NCI-H2196 (cell line): ENCODE measurements at regions not wholly inside any gene's neighbourhood (a gene's known extent, or its start where the extent isn't known, plus 50 kb on each side); places are given as distances from the start of the nearest gene placed in this dataset.

Source experiments
- DNase-seq: peaks from one replicate; lab custom pipeline; 2025; ENCODE audit not compliant: unreplicated experiment; lab: John Stamatoyannopoulos, UW

GRCh38 chr15:93146601-93147000 lies 57.6 kb upstream of the RGMA start:
- DNase-seq: no peak

DNA sequence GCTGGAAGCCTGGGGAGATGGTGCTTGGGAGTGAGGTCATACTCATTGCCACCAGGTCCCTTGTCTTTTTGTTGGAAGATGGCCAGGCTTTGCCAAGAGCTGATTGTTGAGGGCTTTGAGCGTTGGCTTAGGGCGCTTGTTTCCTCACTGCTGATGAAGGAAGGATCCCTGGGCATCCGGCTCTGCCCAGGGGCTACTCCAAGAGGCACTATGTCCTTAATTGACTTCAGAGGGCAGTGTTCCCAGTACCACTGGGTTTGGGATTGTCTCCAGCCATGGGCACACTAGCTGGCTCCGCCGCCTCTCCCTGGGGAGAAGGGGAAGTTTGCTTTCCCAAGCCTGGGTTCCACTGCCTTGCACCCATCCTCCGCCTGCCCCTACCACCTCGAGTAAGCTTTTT lies 57.2 kb upstream of the RGMA start:
- no peak for DNase-seq

DNA sequence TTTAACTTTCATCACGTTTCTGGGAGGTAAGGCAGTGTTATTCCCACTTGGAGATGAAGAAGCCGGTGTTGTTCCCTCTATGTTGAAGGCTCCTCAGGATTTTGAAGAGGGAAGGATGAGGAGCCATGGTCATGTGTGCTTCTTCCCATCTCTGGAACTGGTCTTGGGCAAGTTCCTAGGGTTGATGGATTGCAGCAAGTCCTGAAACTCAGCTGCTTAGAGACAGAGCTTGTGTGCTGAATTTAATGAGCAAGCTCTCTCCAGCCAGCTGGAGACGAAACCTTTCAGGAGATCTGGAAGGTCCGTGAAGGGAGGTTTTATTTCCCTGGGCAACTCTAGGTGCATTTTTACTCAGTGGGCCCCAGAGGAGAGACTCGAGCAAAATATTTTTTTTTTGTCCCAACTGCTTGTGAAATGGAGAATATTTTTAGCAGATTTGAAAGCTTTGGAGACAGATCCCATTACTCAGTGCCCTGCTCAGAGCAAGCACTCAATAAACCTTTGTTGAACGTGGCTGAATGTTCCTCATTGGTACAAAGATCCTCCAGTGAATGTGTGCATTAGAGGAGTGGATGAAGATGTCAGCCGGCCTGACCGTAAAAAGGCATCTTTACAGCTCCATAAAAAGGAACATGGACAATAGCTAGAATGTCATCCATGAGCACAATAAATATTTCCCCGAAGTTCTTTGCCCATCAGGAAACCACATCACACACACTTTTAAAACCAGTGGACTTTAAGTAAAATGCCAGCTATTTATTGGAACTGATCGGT lies 55.6 kb upstream of the RGMA start:
- no peak for DNase-seq

DNA sequence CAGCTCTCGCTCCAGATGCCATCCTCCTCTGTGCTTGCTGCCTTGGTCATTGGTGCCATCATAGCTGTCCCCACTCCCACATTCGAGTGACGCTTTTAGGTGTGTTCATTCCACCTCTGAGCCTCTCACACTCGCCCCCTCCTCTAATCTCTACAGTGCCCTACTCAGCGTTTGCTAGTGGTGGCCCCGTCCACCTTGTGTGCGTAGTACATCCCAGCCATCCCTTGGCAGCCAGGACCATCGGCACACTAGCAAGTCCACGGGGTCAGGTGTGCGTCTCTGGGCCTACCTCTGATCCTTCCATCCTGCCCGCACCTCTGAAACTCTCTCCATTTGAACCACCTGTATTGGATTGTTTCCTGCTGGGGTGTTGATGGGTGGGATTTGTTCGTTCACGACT lies 54.2 kb upstream of the RGMA start:
- DNase-seq: no peak

- DNase-seq: no peak
Observed at GRCh38 chr15:93141371-93141794, 52.4 kb upstream of the RGMA start.

DNA sequence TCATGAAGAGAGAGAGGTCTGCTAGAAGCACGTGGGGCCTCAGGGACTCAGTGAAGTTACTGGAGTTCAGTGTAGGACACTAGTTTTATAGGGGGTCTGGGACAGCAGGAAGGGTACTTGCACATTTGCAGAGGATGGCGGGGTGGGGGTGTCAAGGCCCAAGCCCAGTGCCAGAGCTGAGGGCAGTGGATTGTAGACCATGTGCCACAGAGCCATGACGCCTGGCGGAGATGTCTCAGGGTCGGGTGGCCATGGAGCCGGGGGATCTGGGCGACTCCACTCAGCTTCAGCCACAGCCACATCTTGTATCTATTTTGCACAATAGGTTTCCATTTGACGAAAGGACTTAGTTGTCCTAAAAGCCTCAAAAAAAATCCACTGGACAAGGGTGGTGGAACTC lies 50.4 kb upstream of the RGMA start:
- no peak for DNase-seq

- no peak for DNase-seq
Observed at GRCh38 chr15:93138681-93139250, 49.8 kb upstream of the RGMA start.
